Keratinocyte (primary cell): ENCODE measurements at regions not wholly inside any gene's neighbourhood (a gene's known extent, or its start where the extent isn't known, plus 50 kb on each side); places are given as distances from the start of the nearest gene placed in this dataset.

ENCODE experiments used
- DNase-seq: peaks from one replicate; pipeline ENCODE4 v3.0.0-alpha.2; 2011; ENCODE audit warnings: low read depth, missing footprints, low spot score
- FAIRE-seq: peaks from 2 replicates; lab custom pipeline; 2011; peaks lifted over from hg19 to GRCh38; lab: Jason Lieb, UNC
- H2AFZ ChIP-seq: 2 replicates; pipeline ENCODE4 v1.6.0; 2012; ENCODE audit warnings: low read length, control low read depth, inconsistent platforms; ENCODE audit not compliant: control insufficient read depth
- H3K27ac ChIP-seq: 2 replicates; pipeline ENCODE4 v1.5.1; 2011; ENCODE audit warnings: low read length; ENCODE audit not compliant: control insufficient read depth, insufficient read depth
- H3K27me3 ChIP-seq: 3 replicates; pipeline ENCODE4 v1.6.0; 2011; ENCODE audit warnings: low read length; ENCODE audit not compliant: control insufficient read depth, insufficient read depth; ENCODE audit errors: extremely low read depth
- H3K36me3 ChIP-seq, 2 experiments: 2 replicates in 1 of 2; 3 replicates in 1 of 2; pipeline ENCODE4 v1.5.1; 2011; ENCODE audit warnings: low read length in 2 of 2, mild to moderate bottlenecking in 1 of 2; ENCODE audit not compliant: control insufficient read depth in 2 of 2, insufficient read depth in 2 of 2; ENCODE audit errors: extremely low read depth in 1 of 2
- H3K4me1 ChIP-seq: 3 replicates; pipeline ENCODE4 v1.5.1; 2011; ENCODE audit warnings: low read length; ENCODE audit not compliant: control insufficient read depth, insufficient read depth; ENCODE audit errors: extremely low read depth
- H3K4me2 ChIP-seq: 3 replicates; pipeline ENCODE4 v1.6.0; 2011; ENCODE audit warnings: low read depth, low read length; ENCODE audit not compliant: control insufficient read depth, insufficient read depth; ENCODE audit errors: extremely low read depth
- H3K4me3 ChIP-seq, 3 experiments: fragments of 200-600 bp in 1 of 3; sonication (generic) in 1 of 3; 2 replicates in 2 of 3; 3 replicates in 1 of 3; pipeline ENCODE4 v1.5.1; 2011 to 2016; ENCODE audit warnings: low read length in 3 of 3, mild to moderate bottlenecking in 3 of 3, control low read depth in 2 of 3, inconsistent platforms in 1 of 3, low read depth in 1 of 3, mixed read lengths in 1 of 3, mixed run types in 1 of 3, moderate library complexity in 1 of 3; ENCODE audit not compliant: control insufficient read depth in 2 of 3, insufficient read depth in 2 of 3; ENCODE audit errors: extremely low read depth in 1 of 3
- H3K79me2 ChIP-seq: 2 replicates; pipeline ENCODE4 v1.6.0; 2012; ENCODE audit warnings: low read length; ENCODE audit not compliant: control insufficient read depth, insufficient read depth
- H3K9ac ChIP-seq: 3 replicates; pipeline ENCODE4 v1.6.0; 2011; ENCODE audit warnings: low read length; ENCODE audit not compliant: control insufficient read depth, insufficient read depth; ENCODE audit errors: extremely low read depth
- H3K9me1 ChIP-seq: 3 replicates; pipeline ENCODE4 v1.6.0; 2011; ENCODE audit warnings: low read length; ENCODE audit not compliant: control insufficient read depth, insufficient read depth; ENCODE audit errors: extremely low read depth
- H3K9me3 ChIP-seq: 2 replicates; pipeline ENCODE4 v1.5.1; 2012; ENCODE audit warnings: low read depth, low read length; ENCODE audit not compliant: control insufficient read depth
- H4K20me1 ChIP-seq: 3 replicates; pipeline ENCODE4 v1.6.0; 2011; ENCODE audit warnings: low read length; ENCODE audit not compliant: control insufficient read depth, insufficient read depth; ENCODE audit errors: extremely low read depth
- CTCF ChIP-seq, 3 experiments: IDR thresholded peaks in 1 of 3; conservative IDR thresholded peaks in 1 of 3; optimal IDR thresholded peaks in 1 of 3; 2 replicates in 2 of 3; 3 replicates in 1 of 3; pipeline versions ENCODE3 to v1.5.1; 2011; ENCODE audit warnings: low read length in 3 of 3, mild to moderate bottlenecking in 3 of 3, moderate library complexity in 2 of 3, control low read depth in 1 of 3, inconsistent platforms in 1 of 3; ENCODE audit not compliant: insufficient read depth in 2 of 3; ENCODE audit errors: extremely low read depth in 1 of 3
- EZH2 ChIP-seq: IDR thresholded peaks from one replicate; pipeline ENCODE4 v1.6.1; 2012; ENCODE audit warnings: inconsistent platforms, mild to moderate bottlenecking, low read length, moderate library complexity
- dilution Hi-C: fragments of 300-500 bp; cut with MboI; formaldehyde crosslinking; loops from one replicate; pipeline ENCODE4 v1.7.0; 2020; ENCODE audit warnings: low sequenced_read_pairs; ENCODE audit not compliant: extremely low pct_ligation_motif_present

GRCh38 chr5:86403190-86403589, 214.6 kb upstream of the COX7C start:
- TF ChIP-seq EZH2 = no peak
- TF ChIP-seq CTCF (optimal IDR thresholded peaks at IDR 0.05 in 1 of 3, IDR thresholded peaks at IDR 0.05 in 1 of 3, conservative IDR thresholded peaks at IDR 0.05 in 1 of 3; ENCODE audit: extremely low read depth in 1 of 3, insufficient read depth in 2 of 3, low read length in 3 of 3) = no peak
- no peaks in the 10 kb centered on the region for H3K79me2 ChIP-seq
- H3K9me3 ChIP-seq = no peaks in the 10 kb centered on the region
- dilution Hi-C loops = no loop called here
- no peaks in the 10 kb centered on the region for H3K36me3 ChIP-seq
- no peaks in the 10 kb centered on the region for H3K27me3 ChIP-seq
- H3K9ac ChIP-seq = no peak overlapping the region
- H2AFZ ChIP-seq = no peak overlapping the region
- FAIRE-seq = no peak
- H4K20me1 ChIP-seq = no peaks in the 10 kb centered on the region
- H3K27ac ChIP-seq = no peak overlapping the region
- H3K4me1 ChIP-seq = no peaks in the 10 kb centered on the region
- H3K4me2 ChIP-seq = no peak overlapping the region
- H3K4me3 ChIP-seq = no peak overlapping the region
- H3K9me1 ChIP-seq = no peaks in the 10 kb centered on the region
- DNase-seq = no peak

- Histone ChIP-seq H3K4me1 (no peaks in the 10 kb centered on the region), H2AFZ (no peak overlapping the region), H3K36me3 (no peaks in the 10 kb centered on the region), H4K20me1 (no peaks in the 10 kb centered on the region), H3K9me3 (no peaks in the 10 kb centered on the region), H3K79me2 (no peaks in the 10 kb centered on the region), H3K9ac (no peak overlapping the region), H3K4me2 (no peak overlapping the region), H3K27ac (no peak overlapping the region), H3K27me3 (no peaks in the 10 kb centered on the region), H3K4me3 (no peak overlapping the region), H3K9me1 (no peaks in the 10 kb centered on the region)
- dilution Hi-C loops = no loop called here
- TF ChIP-seq CTCF (optimal IDR thresholded peaks at IDR 0.05 in 1 of 3, IDR thresholded peaks at IDR 0.05 in 1 of 3, conservative IDR thresholded peaks at IDR 0.05 in 1 of 3; ENCODE audit: extremely low read depth in 1 of 3, insufficient read depth in 2 of 3, low read length in 3 of 3) = no peak
- TF ChIP-seq EZH2 = no peak
- DNase-seq = no peak
- no peak for FAIRE-seq
Measured at GRCh38 chr5:86404256-86404655, 213.5 kb upstream of the COX7C start.
